ENCODE measurements at regions not wholly inside any gene's neighbourhood (a gene's known extent, or its start where the extent isn't known, plus 50 kb on each side); places are given as distances from the start of the nearest gene placed in this dataset.

DNA sequence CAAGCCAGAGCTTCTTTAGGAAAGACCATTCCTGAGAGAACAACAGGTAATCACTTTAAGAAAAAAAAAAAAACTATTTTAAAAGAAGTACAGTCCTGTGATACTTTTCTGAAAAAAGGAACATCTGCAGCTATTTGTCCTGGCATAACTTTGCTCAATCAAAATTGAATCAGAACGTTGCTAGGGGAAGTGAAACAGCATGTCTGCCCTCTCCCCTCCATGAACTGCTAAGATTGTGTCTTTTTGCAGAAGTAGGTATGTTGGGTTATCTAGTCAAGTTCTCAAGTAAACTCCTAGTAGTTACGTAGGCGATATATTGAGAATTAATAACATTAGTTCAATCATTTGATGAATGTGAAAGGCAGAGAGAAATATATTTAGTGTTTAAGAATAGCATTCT is 1013.3 kb downstream of the TUSC7 start:
- no peak for TF ChIP-seq GATA2 (IDR thresholded peaks at IDR 0.05; ENCODE audit: low read depth, low read length)
- no peak for TF ChIP-seq GATA3 (IDR thresholded peaks at IDR 0.05; ENCODE audit: low read depth, low read length)
